Calu3 (cell line): ENCODE measurements at regions not wholly inside any gene's neighbourhood (a gene's known extent, or its start where the extent isn't known, plus 50 kb on each side); places are given as distances from the start of the nearest gene placed in this dataset.

ENCODE experiments used
- BruUV-seq: library from RNA; stranded (reverse); fragments of 400-500 nt; replicated peaks from 2 replicates; lab custom pipeline; 2021; lab: Mats Ljungman, UMichigan
- CTCF ChIA-PET: fragments of 300-600 bp; sonication (Branson Sonifier 250); formaldehyde crosslinking; loops from one replicate; lab custom pipeline; 2022; ENCODE audit warnings: antibody characterized with exemption; lab: Charles Lee
- DNase-seq: peaks from one replicate; pipeline ENCODE4 v3.0.0; 2022
- H3K27ac Mint-ChIP-seq: one replicate; pipeline ENCODE4 v1.8.0; 2022; ENCODE audit warnings: mixed read lengths; ENCODE audit not compliant: unreplicated experiment
- H3K27me3 Mint-ChIP-seq: one replicate; pipeline ENCODE4 v1.8.0; 2022; ENCODE audit warnings: mixed read lengths; ENCODE audit not compliant: unreplicated experiment
- H3K36me3 Mint-ChIP-seq: one replicate; pipeline ENCODE4 v1.8.0; 2022; ENCODE audit warnings: mild to moderate bottlenecking, moderate library complexity, mixed read lengths; ENCODE audit not compliant: insufficient read depth, unreplicated experiment
- H3K4me1 Mint-ChIP-seq: one replicate; pipeline ENCODE4 v1.8.0; 2022; ENCODE audit warnings: mild to moderate bottlenecking, low read depth, mixed read lengths; ENCODE audit not compliant: unreplicated experiment
- H3K4me3 Mint-ChIP-seq: one replicate; pipeline ENCODE4 v1.8.0; 2022; ENCODE audit warnings: mild to moderate bottlenecking, low read depth, moderate library complexity, mixed read lengths; ENCODE audit not compliant: unreplicated experiment
- H3K9me3 Mint-ChIP-seq: one replicate; pipeline ENCODE4 v1.8.0; 2022; ENCODE audit warnings: low read depth, mixed read lengths; ENCODE audit not compliant: unreplicated experiment
- intact Hi-C: fragments of 100-400 bp; cut with micrococcal nuclease; formaldehyde crosslinking; loops from one replicate; pipeline ENCODE4 v1.10.0; 2022; ENCODE audit not compliant: unreplicated experiment
- TF ChIP-seq, protein P1 (sequence below): fragments of 200-600 bp; IDR thresholded peaks from one replicate; pipeline ENCODE4 v1.8.0; 2022; ENCODE audit warnings: antibody characterized with exemption; ENCODE audit not compliant: unreplicated experiment

GRCh38 chr14:81834308-81834707 is 300.7 kb upstream of the SEL1L start:
- no peaks in the 10 kb centered on the region for H3K36me3 Mint-ChIP-seq
- no peak for DNase-seq
- no peaks in the 10 kb centered on the region for H3K27me3 Mint-ChIP-seq
- TF ChIP-seq, protein P1, sequence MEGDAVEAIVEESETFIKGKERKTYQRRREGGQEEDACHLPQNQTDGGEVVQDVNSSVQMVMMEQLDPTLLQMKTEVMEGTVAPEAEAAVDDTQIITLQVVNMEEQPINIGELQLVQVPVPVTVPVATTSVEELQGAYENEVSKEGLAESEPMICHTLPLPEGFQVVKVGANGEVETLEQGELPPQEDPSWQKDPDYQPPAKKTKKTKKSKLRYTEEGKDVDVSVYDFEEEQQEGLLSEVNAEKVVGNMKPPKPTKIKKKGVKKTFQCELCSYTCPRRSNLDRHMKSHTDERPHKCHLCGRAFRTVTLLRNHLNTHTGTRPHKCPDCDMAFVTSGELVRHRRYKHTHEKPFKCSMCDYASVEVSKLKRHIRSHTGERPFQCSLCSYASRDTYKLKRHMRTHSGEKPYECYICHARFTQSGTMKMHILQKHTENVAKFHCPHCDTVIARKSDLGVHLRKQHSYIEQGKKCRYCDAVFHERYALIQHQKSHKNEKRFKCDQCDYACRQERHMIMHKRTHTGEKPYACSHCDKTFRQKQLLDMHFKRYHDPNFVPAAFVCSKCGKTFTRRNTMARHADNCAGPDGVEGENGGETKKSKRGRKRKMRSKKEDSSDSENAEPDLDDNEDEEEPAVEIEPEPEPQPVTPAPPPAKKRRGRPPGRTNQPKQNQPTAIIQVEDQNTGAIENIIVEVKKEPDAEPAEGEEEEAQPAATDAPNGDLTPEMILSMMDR, result no peak
- no peak overlapping the region for H3K27ac Mint-ChIP-seq
- CTCF ChIA-PET, result no interaction called here
- H3K4me1 Mint-ChIP-seq, result no peaks in the 10 kb centered on the region
- intact Hi-C loops, result no loop called here
- BruUV-seq, result no TSS peak
- no peak overlapping the region for H3K4me3 Mint-ChIP-seq
- H3K9me3 Mint-ChIP-seq, result peaks cover 9% of the 10 kb centered on the region

DNA sequence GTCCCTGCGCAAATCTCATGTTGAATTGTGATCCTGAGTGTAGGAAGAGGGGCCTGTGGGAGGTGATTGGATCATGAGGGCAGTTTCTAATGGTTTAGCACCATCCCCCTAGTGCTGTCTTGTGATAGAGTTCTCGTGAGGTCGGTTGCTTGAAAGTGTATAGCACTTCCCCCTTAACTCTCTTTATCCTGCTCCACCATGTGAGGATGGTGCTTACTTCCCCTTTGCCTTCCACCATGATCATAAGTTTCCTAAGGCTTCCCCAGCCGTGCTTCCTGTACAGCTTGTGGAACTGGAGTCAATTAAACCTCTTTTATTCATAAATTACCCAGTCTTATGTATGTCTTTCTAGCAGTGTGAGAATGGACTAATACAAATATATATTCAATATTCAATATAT is 303.7 kb upstream of the SEL1L start:
- Mint-ChIP-seq H3K27me3 (no peaks in the 10 kb centered on the region), H3K4me1 (no peaks in the 10 kb centered on the region), H3K4me3 (no peak overlapping the region), H3K36me3 (no peaks in the 10 kb centered on the region), H3K9me3 (peaks cover 11% of the 10 kb centered on the region), H3K27ac (no peak overlapping the region)
- intact Hi-C loops, result no loop called here
- CTCF ChIA-PET, result no interaction called here
- no TSS peak for BruUV-seq
- DNase-seq, result no peak
- TF ChIP-seq, protein P1, result no peak

- no peak overlapping the region for H3K4me3 Mint-ChIP-seq
- no peak for DNase-seq
- H3K36me3 Mint-ChIP-seq, result no peaks in the 10 kb centered on the region
- TF ChIP-seq, protein P1, result no peak
- intact Hi-C loops, result no loop called here
- BruUV-seq, result no TSS peak
- H3K27me3 Mint-ChIP-seq, result no peaks in the 10 kb centered on the region
- H3K27ac Mint-ChIP-seq, result no peak overlapping the region
- peaks cover 14% of the 10 kb centered on the region for H3K9me3 Mint-ChIP-seq
- no peaks in the 10 kb centered on the region for H3K4me1 Mint-ChIP-seq
- CTCF ChIA-PET, result no interaction called here
These were observed 305.4 kb upstream of the SEL1L start for GRCh38 chr14:81839056-81839455.

- no peaks in the 10 kb centered on the region for H3K4me1 Mint-ChIP-seq
- TF ChIP-seq, protein P1, result no peak
- no peak overlapping the region for H3K27ac Mint-ChIP-seq
- peaks cover 18% of the 10 kb centered on the region for H3K9me3 Mint-ChIP-seq
- H3K36me3 Mint-ChIP-seq, result no peaks in the 10 kb centered on the region
- intact Hi-C loops, result no loop called here
- BruUV-seq, result no TSS peak
- no peaks in the 10 kb centered on the region for H3K27me3 Mint-ChIP-seq
- CTCF ChIA-PET, result no interaction called here
- no peak overlapping the region for H3K4me3 Mint-ChIP-seq
- DNase-seq, result no peak
These were observed 307.7 kb upstream of the SEL1L start for GRCh38 chr14:81841346-81841745.
